ENCODE measurements at regions not wholly inside any gene's neighbourhood (a gene's known extent, or its start where the extent isn't known, plus 50 kb on each side); places are given as distances from the start of the nearest gene placed in this dataset.

DNA sequence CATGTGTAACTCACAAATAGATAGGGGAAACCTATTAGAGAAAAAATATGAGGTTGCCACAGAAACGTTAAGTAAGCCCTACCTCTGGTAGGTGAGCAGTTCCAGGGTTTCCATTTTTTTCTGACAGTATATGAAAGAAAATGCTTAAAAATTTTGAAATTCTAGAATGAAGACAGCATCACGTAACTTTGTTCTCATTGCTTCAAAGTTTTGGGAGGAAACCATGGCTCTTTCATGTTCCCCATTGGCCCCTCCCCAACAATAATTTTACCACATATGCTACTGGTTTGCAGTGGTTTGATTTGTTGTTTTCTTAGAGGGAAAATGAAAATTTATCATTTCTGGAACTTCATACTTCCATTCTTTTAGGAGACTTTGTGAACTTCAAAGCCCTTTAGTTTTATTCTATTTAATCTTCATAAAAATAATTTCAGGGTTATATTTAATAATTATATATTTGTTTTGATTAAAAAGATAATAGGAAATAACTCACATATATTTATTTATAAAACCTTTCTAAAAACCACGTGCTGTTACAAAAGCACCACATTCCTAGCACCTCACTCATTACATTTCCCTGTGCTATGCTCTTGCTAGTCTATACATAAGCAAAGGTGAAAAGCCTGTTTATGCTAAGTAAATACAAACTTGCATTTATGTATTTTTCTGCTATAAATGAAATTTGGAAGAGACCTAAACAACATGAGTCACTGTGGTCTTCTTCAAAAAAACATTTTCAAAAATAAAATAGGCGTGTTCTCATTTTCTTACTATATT, 113.4 kb downstream of the CASP12 start:
- no peak for DNase-seq
- no peaks in the 10 kb centered on the region for H3K27me3 ChIP-seq (replicated peaks)
- H3K4me3 ChIP-seq (ENCODE audit: low read depth, low read length) = no peak overlapping the region
- in situ Hi-C loops (cut with HindIII; ENCODE audit: low pct_ligation_motif_present, low sequenced_read_pairs) = no loop called here
- TF ChIP-seq, protein P1, sequence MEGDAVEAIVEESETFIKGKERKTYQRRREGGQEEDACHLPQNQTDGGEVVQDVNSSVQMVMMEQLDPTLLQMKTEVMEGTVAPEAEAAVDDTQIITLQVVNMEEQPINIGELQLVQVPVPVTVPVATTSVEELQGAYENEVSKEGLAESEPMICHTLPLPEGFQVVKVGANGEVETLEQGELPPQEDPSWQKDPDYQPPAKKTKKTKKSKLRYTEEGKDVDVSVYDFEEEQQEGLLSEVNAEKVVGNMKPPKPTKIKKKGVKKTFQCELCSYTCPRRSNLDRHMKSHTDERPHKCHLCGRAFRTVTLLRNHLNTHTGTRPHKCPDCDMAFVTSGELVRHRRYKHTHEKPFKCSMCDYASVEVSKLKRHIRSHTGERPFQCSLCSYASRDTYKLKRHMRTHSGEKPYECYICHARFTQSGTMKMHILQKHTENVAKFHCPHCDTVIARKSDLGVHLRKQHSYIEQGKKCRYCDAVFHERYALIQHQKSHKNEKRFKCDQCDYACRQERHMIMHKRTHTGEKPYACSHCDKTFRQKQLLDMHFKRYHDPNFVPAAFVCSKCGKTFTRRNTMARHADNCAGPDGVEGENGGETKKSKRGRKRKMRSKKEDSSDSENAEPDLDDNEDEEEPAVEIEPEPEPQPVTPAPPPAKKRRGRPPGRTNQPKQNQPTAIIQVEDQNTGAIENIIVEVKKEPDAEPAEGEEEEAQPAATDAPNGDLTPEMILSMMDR (IDR thresholded peaks at IDR 0.05; ENCODE audit: low read depth, low read length, missing control alignments) = no peak
- H3K36me3 ChIP-seq (replicated peaks) = no peaks in the 10 kb centered on the region
- no peak overlapping the region for H3K27ac ChIP-seq

DNA sequence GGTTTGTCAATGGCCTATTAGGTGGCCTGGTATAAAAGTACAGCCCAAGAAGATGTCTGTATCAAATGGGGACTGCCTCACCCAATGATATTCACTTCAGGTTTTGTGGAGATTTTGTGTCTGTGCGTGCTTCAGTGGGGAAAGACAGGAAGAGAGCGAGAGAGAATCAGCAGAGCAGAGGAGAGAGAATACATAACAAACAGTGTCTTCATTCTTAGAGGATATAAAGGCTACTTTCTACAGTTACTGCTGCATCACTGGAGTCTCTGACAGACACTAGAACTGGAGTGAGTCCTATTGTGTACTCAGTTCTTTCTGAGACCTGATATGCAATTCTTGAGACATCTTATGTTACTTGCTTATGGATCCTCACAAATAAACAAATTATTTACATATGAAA, 115.0 kb downstream of the CASP12 start:
- H3K27me3 ChIP-seq (replicated peaks) = no peaks in the 10 kb centered on the region
- no peak overlapping the region for H3K27ac ChIP-seq
- no peak overlapping the region for H3K4me3 ChIP-seq (ENCODE audit: low read depth, low read length)
- no peaks in the 10 kb centered on the region for H3K36me3 ChIP-seq (replicated peaks)
- TF ChIP-seq, protein P1 (IDR thresholded peaks at IDR 0.05; ENCODE audit: low read depth, low read length, missing control alignments) = no peak
- in situ Hi-C loops (cut with HindIII; ENCODE audit: low pct_ligation_motif_present, low sequenced_read_pairs) = no loop called here
- DNase-seq = no peak

DNA sequence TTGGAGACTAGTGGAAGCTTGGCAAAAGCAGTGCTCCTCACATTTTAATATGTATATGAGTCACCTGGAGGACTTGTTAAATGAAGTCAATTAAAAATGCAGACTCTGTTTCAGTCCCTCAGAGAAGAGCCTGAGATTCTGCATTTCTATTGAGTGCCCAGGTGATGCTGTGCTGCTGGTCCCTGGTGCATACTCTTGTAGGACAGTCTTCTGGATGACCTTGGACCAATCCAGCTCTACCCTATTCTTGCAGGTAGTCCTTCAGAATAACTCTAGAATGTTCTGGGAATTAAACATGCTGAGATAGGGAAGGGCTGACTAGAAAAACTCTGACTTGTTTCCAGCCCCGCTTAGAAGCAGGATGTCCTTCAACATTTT, 115.9 kb downstream of the CASP12 start:
- no peak overlapping the region for H3K4me3 ChIP-seq (ENCODE audit: low read depth, low read length)
- no peak for DNase-seq
- in situ Hi-C loops (cut with HindIII; ENCODE audit: low pct_ligation_motif_present, low sequenced_read_pairs) = no loop called here
- H3K36me3 ChIP-seq (replicated peaks) = no peaks in the 10 kb centered on the region
- no peak overlapping the region for H3K27ac ChIP-seq
- H3K27me3 ChIP-seq (replicated peaks) = no peaks in the 10 kb centered on the region
- TF ChIP-seq, protein P1 (IDR thresholded peaks at IDR 0.05; ENCODE audit: low read depth, low read length, missing control alignments) = no peak

DNA sequence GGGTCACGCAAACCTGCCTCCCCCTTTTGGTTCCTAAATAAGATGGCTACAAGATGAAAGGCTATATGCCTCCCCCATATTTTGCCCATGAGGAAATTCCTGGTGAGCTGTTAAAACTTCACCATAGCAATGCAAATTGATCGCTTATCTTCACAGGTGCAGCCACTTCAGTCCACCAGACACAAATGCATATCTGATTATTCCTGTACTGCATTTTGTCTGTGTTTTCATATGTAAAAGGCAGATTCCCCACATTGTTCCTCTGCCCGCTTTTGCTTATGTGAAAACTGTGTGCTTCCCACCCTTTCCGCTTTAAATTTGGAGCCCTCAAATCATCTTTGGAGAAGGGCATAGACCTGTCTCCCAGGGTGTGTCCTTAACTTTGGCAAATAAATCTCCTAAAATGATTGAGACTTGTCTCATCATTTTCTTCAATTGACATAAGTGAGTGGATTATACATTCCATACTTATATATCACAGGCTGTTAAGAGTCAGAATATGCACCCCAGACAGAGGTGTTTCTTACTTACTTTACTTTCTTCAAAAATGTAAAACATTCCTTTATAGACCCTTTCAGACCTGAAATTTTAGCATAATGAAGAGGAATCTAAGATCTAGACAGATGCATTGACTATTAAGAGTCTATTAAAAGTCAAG, 116.4 kb downstream of the CASP12 start:
- TF ChIP-seq, protein P1 (IDR thresholded peaks at IDR 0.05; ENCODE audit: low read depth, low read length, missing control alignments) = no peak
- Histone ChIP-seq H3K36me3 (replicated peaks) (no peaks in the 10 kb centered on the region), H3K27me3 (replicated peaks) (no peaks in the 10 kb centered on the region), H3K27ac (no peak overlapping the region), H3K4me3 (ENCODE audit: low read depth, low read length) (no peak overlapping the region)
- in situ Hi-C loops (cut with HindIII; ENCODE audit: low pct_ligation_motif_present, low sequenced_read_pairs) = no loop called here
- DNase-seq = no peak

DNA sequence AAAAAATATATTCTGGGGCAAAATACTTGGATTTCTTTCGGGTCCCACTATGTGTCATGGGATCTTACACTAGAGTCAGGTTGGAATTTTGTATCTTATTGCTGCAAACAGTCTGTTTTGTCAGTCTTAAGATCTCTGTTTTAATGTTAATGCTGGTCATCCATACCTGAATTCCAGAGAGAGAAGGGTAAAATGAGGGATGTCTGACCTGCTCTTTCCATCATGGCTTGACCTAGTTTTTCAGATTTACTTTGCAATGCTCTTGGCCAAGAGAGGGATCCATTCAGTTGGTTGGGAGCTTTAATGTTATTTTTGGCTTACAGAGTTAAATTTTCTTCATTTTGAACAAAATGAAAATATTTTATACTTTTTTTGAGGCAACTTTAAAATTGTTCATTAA, 117.2 kb downstream of the CASP12 start:
- Histone ChIP-seq H3K4me3 (ENCODE audit: low read depth, low read length) (no peak overlapping the region), H3K27ac (no peak overlapping the region), H3K27me3 (replicated peaks) (no peaks in the 10 kb centered on the region), H3K36me3 (replicated peaks) (no peaks in the 10 kb centered on the region)
- in situ Hi-C loops (cut with HindIII; ENCODE audit: low pct_ligation_motif_present, low sequenced_read_pairs) = no loop called here
- TF ChIP-seq, protein P1 (IDR thresholded peaks at IDR 0.05; ENCODE audit: low read depth, low read length, missing control alignments) = no peak
- DNase-seq = no peak
